ENCODE measurements at regions not wholly inside any gene's neighbourhood (a gene's known extent, or its start where the extent isn't known, plus 50 kb on each side); places are given as distances from the start of the nearest gene placed in this dataset.

DNA sequence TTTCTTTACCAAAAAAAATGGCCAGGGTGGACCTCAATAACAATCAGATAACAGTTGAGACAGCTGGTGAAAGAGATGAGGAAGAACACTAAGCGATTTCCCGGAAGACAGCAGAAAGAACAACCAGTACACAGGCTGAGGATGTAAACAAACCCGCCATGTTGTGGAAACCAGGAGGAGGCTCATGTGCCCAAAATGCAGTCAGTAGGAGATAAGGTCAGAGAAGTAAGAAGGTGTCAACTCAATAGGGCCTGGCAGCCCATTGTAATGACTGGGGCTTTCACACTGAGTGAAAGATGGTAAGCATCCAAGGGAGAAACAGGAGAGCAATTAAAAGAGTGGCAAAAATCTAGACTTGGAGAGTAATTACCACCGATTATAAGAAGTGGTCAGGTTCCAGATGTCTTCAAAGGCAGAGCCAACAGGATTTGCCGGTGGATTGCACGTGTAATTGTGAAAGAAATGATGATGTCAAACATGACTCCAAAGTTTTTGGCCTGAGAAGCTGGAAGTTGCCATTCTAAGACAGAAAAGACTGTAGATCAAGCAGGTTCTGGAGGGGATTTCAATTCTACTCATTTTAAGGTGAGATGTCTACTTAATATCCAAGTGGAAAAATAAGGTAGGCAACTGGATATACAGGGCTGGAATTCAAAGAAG, 77.7 kb upstream of the CYP1B1 start (continued):
- TF ChIP-seq, protein P1, sequence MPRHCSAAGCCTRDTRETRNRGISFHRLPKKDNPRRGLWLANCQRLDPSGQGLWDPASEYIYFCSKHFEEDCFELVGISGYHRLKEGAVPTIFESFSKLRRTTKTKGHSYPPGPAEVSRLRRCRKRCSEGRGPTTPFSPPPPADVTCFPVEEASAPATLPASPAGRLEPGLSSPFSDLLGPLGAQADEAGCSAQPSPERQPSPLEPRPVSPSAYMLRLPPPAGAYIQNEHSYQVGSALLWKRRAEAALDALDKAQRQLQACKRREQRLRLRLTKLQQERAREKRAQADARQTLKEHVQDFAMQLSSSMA (CRISPR knock-in tag; IDR thresholded peaks at IDR 0.05) = no peak
- no peak for TF ChIP-seq DPF2 (IDR thresholded peaks at IDR 0.05)
- TF ChIP-seq HOXB6 (CRISPR knock-in tag; IDR thresholded peaks at IDR 0.05; ENCODE audit: borderline replicate concordance) = no peak
- TF ChIP-seq BRD9 (IDR thresholded peaks at IDR 0.05; ENCODE audit: low read depth, partially characterized antibody) = no peak
- peak; percentile 55; the same call in 1 of the 2 replicates for TF ChIP-seq BHLHE40 (IDR thresholded peaks at IDR 0.05; ENCODE audit: low read length)
- TF ChIP-seq THAP12 (CRISPR knock-in tag; IDR thresholded peaks at IDR 0.05) = no peak
- TF ChIP-seq MAZ (CRISPR knock-in tag; conservative IDR thresholded peaks at IDR 0.05 in 1 of 2, IDR thresholded peaks at IDR 0.05 in 1 of 2) = no peak
- TF ChIP-seq SAFB2 (IDR thresholded peaks at IDR 0.05; ENCODE audit: borderline replicate concordance, low read depth, low read length, severe bottlenecking) = no peak
- TF ChIP-seq DLX4 (CRISPR knock-in tag; IDR thresholded peaks at IDR 0.05) = no peak
- no peak for TF ChIP-seq ZNF212 (CRISPR knock-in tag; IDR thresholded peaks at IDR 0.05)
- TF ChIP-seq SOX6 (IDR thresholded peaks at IDR 0.05) = peak; percentile 56; the same call in 1 of the 2 replicates
- TF ChIP-seq FOXK2 (conservative IDR thresholded peaks at IDR 0.05 in 1 of 2, IDR thresholded peaks at IDR 0.05 in 1 of 2; ENCODE audit: low read depth in 2 of 2) = peak; percentile 83 to 91
- TF ChIP-seq MIER1 (IDR thresholded peaks at IDR 0.05; ENCODE audit: low read depth) = no peak
- TF ChIP-seq FOXJ2 (tag; IDR thresholded peaks at IDR 0.05) = peak; percentile 81
- no peak for TF ChIP-seq MAFK (IDR thresholded peaks at IDR 0.05; ENCODE audit: low read length)
- peak; percentile 42; the same call in 1 of the 2 replicates for TF ChIP-seq ARID1B (IDR thresholded peaks at IDR 0.05)
- TF ChIP-seq GATAD2A (IDR thresholded peaks at IDR 0.05) = no peak
- TF ChIP-seq, protein P2, sequence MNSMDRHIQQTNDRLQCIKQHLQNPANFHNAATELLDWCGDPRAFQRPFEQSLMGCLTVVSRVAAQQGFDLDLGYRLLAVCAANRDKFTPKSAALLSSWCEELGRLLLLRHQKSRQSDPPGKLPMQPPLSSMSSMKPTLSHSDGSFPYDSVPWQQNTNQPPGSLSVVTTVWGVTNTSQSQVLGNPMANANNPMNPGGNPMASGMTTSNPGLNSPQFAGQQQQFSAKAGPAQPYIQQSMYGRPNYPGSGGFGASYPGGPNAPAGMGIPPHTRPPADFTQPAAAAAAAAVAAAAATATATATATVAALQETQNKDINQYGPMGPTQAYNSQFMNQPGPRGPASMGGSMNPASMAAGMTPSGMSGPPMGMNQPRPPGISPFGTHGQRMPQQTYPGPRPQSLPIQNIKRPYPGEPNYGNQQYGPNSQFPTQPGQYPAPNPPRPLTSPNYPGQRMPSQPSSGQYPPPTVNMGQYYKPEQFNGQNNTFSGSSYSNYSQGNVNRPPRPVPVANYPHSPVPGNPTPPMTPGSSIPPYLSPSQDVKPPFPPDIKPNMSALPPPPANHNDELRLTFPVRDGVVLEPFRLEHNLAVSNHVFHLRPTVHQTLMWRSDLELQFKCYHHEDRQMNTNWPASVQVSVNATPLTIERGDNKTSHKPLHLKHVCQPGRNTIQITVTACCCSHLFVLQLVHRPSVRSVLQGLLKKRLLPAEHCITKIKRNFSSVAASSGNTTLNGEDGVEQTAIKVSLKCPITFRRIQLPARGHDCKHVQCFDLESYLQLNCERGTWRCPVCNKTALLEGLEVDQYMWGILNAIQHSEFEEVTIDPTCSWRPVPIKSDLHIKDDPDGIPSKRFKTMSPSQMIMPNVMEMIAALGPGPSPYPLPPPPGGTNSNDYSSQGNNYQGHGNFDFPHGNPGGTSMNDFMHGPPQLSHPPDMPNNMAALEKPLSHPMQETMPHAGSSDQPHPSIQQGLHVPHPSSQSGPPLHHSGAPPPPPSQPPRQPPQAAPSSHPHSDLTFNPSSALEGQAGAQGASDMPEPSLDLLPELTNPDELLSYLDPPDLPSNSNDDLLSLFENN (IDR thresholded peaks at IDR 0.05; ENCODE audit: low read depth in 2 of 2, low read length in 2 of 2) = no peak
- TF ChIP-seq ZBTB5 (IDR thresholded peaks at IDR 0.05) = no peak
- no peak for TF ChIP-seq ZSCAN29 (IDR thresholded peaks at IDR 0.05)
- TF ChIP-seq HDAC1 (IDR thresholded peaks at IDR 0.05) = no peak; a peak in 1 of 4 replicates

All from K562 (cell line).